Activated naive CD8-positive, alpha-beta T cell treated with anti-CD3 and anti-CD28 coated beads, Interleukin-2, amount 50 U/mL, for 16 hours (primary cell): ENCODE measurements at regions not wholly inside any gene's neighbourhood (a gene's known extent, or its start where the extent isn't known, plus 50 kb on each side); places are given as distances from the start of the nearest gene placed in this dataset.
A peak's percentile ranks its signal among the peaks of the same experiment; 100 is the strongest.

Source experiments
- DNase-seq: peaks from one replicate; pipeline ENCODE4 v3.0.0-alpha.2; 2020; ENCODE audit warnings: low read depth, low spot score

GRCh38 chr12:132426349-132427173 is 63.4 kb upstream of the FBRSL1 start:
- no peak for DNase-seq

GRCh38 chr12:132424811-132425210 is 65.1 kb upstream of the FBRSL1 start:
- DNase-seq = no peak

GRCh38 chr12:132423820-132424645 is 65.9 kb upstream of the FBRSL1 start:
- no peak for DNase-seq

GRCh38 chr12:132423251-132423819 is 66.6 kb upstream of the FBRSL1 start:
- DNase-seq = no peak

- no peak for DNase-seq
These were observed 67.4 kb upstream of the FBRSL1 start for GRCh38 chr12:132422381-132423043.

GRCh38 chr12:132422040-132422380 is 67.9 kb upstream of the FBRSL1 start:
- no peak for DNase-seq

GRCh38 chr12:132419631-132420246 is 70.2 kb upstream of the FBRSL1 start:
- no peak for DNase-seq

- no peak for DNase-seq
These were observed 71.5 kb upstream of the FBRSL1 start for GRCh38 chr12:132418393-132418925.

GRCh38 chr12:132417741-132418140 is 72.2 kb upstream of the FBRSL1 start:
- DNase-seq = no peak

- DNase-seq = no peak
These were observed 73.1 kb upstream of the FBRSL1 start for GRCh38 chr12:132416827-132417226.

GRCh38 chr12:132416121-132416673 is 73.8 kb upstream of the FBRSL1 start:
- no peak for DNase-seq

- DNase-seq = no peak
These were observed 74.4 kb upstream of the FBRSL1 start for GRCh38 chr12:132415327-132416120.

GRCh38 chr12:132414634-132415326 is 75.2 kb upstream of the FBRSL1 start:
- peak; percentile 50 for DNase-seq

- DNase-seq = no peak
These were observed 75.9 kb upstream of the FBRSL1 start for GRCh38 chr12:132413931-132414588.

GRCh38 chr12:132411457-132411856 is 78.5 kb upstream of the FBRSL1 start:
- DNase-seq = no peak

GRCh38 chr12:132410849-132411248 is 79.1 kb upstream of the FBRSL1 start:
- no peak for DNase-seq

GRCh38 chr12:132410296-132410625 is 79.7 kb upstream of the FBRSL1 start:
- DNase-seq = no peak

- no peak for DNase-seq
These were observed 80.3 kb upstream of the FBRSL1 start for GRCh38 chr12:132409495-132410295.
